Hepatocyte (in vitro differentiated cells): ENCODE measurements at regions not wholly inside any gene's neighbourhood (a gene's known extent, or its start where the extent isn't known, plus 50 kb on each side); places are given as distances from the start of the nearest gene placed in this dataset.

Source experiments
- EZH2 ChIP-seq: fragments of 200-600 bp; sonication (generic); IDR thresholded peaks from 2 replicates; pipeline ENCODE4 v1.6.1; 2016; ENCODE audit warnings: antibody characterized with exemption, mild to moderate bottlenecking, borderline replicate concordance
- TF ChIP-seq, protein P1 (sequence below): fragments of 200-600 bp; sonication (generic); IDR thresholded peaks from 2 replicates; pipeline ENCODE4 v1.5.1; 2016; ENCODE audit warnings: antibody characterized with exemption, mild to moderate bottlenecking; ENCODE audit not compliant: poor library complexity

DNA sequence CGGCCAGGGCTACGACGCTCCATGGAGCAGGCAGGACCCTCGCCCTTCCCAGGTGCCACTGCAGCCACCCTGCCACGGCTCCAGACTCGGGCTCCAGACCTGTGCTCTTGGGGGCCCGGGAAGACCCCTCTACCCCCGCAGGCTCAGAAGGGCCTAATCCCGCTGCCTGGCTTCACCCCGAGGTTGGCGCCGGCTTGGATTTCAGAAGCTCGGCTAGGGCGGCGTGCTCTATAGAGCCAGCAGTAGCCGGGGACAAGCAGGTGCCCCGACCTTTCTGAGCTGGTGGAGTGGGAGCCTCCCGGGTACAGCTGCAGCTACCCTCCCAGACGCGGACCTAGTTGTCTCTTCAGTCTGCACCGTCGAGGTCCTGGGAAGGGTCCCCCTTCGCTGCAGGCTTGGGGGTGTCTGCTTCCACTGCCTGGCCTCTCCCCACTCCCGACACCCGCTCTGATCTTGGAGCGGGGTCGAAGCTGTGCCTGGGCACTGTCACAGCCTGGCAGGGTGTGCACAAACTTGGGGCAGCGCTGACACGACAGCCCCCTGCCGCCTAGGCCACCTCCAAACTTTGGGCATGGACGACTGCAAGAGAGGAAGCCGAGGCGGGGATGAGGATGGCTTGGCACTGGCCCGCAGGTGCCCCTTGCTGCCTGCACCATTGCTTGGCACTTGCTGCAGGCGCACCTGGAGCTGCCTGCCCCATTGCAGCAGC lies 1366.1 kb upstream of the CDH9 start:
- TF ChIP-seq, protein P1, sequence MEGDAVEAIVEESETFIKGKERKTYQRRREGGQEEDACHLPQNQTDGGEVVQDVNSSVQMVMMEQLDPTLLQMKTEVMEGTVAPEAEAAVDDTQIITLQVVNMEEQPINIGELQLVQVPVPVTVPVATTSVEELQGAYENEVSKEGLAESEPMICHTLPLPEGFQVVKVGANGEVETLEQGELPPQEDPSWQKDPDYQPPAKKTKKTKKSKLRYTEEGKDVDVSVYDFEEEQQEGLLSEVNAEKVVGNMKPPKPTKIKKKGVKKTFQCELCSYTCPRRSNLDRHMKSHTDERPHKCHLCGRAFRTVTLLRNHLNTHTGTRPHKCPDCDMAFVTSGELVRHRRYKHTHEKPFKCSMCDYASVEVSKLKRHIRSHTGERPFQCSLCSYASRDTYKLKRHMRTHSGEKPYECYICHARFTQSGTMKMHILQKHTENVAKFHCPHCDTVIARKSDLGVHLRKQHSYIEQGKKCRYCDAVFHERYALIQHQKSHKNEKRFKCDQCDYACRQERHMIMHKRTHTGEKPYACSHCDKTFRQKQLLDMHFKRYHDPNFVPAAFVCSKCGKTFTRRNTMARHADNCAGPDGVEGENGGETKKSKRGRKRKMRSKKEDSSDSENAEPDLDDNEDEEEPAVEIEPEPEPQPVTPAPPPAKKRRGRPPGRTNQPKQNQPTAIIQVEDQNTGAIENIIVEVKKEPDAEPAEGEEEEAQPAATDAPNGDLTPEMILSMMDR = no peak
- TF ChIP-seq EZH2 = no peak
